HG02610 (cell line): ENCODE measurements at regions not wholly inside any gene's neighbourhood (a gene's known extent, or its start where the extent isn't known, plus 50 kb on each side); places are given as distances from the start of the nearest gene placed in this dataset.

Experiments
- ATAC-seq: cut with Tn5 transposase; IDR thresholded peaks from one replicate; pipeline ENCODE4 v1.9.1; 2021; ENCODE audit warnings: mild to moderate bottlenecking, moderate library complexity; ENCODE audit not compliant: unreplicated experiment

DNA sequence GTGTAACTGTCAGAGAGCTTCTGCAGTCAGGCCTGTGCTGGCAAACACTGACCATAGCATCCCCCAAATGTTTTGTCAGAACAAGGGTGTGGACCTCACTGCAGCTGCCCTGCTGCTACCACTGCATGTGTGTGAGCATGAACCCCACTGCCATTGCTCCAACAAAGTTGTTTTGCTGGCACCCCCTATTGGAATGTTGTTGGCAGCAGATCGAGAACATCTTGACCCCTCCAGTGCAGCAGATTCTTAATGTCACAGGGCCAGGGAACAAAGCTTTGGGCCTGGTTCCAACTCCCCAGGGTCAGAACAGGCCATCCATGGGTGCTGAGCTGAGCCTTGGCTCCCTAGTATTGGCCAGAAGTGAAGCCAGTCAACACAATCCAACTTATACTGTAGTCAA lies 1537.4 kb downstream of the NCAM2 start:
- no peak for ATAC-seq

DNA sequence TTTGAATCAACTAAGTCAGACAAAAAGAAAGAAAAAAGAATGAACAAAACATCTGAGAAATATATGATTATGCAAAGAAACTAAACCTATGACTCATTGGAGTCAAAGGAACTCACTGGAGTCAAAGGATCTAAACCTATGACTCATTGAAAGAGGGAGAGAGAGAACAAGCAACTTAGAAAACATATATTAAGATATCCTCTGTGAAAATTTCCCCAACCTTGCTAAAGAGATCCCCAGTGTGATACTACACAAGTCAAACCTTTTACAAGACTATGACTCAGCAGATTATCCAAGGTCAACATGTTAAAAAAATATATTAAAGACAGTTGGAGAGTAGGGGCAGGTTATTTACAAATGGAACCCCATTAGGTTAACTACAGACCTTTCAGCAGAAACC lies 1538.3 kb downstream of the NCAM2 start:
- ATAC-seq = no peak

- no peak for ATAC-seq
Observed at GRCh38 chr21:22544747-22545146, 1546.5 kb downstream of the NCAM2 start.

GRCh38 chr21:22552390-22552789 lies 1554.2 kb downstream of the NCAM2 start:
- ATAC-seq = no peak

GRCh38 chr21:22554690-22555316 lies 1556.6 kb downstream of the NCAM2 start:
- ATAC-seq = no peak

DNA sequence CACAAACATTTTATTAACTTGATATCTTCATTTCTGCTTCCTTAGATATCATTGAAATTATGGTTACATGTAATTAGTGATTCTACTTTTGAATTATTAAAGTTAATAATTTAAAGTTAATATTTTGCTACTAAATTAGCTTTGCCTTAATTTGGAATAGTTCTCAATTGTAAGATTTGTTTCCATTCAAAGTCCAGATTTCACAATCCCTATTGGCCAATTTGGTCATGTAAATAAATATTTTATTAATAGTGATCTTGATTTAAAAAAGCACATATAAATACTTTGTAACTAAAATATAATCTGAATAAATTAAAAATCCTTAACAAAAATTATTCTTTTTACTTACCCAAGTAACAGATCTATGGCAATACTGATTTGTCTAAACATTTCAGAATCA lies 1558.6 kb downstream of the NCAM2 start:
- ATAC-seq = no peak

DNA sequence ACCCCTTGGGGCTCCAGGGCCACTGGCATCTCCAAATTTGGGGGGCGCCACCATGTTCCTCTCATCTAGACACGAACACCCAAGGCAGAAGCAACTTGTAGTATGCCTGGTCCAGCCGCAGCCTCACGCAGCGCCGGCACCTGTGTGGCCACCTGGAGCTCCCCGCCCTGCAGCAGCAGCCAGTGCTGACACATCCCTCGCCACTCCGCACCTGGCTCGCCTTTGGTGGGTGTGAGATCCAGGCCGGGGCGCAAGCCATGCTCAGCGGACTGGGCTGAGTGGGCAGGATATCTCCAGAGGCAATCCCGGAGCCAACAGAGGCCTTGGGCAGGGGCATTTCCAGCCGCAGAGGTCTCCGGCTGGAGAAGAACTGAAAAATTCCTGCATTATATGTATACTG lies 1563.7 kb downstream of the NCAM2 start:
- no peak for ATAC-seq

- no peak for ATAC-seq
Observed at GRCh38 chr21:22573834-22574233, 1575.6 kb downstream of the NCAM2 start.

DNA sequence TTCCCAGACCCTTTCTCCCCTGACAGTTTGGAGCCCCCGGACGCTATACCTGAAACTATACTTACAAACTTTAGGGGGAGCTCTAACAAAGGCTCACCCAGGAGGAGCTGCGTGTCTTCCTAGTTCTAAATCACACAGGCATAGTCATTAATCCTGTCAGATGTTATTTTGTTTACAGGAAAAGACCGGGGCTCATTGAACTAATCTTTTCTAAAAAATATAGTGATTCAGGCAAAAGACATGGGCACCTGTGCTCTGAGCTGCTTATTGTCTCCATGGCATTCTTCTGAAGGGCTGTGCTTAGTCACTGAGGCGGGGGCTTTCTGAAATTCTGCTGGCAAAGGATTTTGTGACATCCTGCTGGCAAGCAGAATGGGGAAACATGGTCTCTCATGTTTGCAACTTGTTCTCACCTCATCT lies 1577.0 kb downstream of the NCAM2 start:
- no peak for ATAC-seq

- no peak for ATAC-seq
Observed at GRCh38 chr21:22579741-22580140, 1581.5 kb downstream of the NCAM2 start.

DNA sequence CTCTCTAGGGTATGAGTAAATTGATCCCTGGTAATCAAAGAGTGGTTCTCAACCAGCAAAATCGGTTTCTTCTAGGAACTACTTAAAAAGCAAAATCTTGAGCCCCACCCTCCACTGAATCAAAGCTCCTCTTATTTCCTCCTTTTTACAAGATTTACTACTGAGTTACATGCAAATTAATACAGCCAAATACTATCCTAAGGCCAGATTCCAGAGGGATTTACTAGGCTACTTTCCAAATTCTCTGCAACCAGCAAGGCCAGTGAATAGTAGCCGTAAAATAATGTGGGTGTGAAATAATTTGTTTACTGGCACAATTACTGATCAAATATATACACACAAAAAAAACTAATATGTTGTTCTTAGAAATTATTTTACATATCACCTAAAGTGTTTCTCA lies 1583.8 kb downstream of the NCAM2 start:
- no peak for ATAC-seq

- ATAC-seq = no peak
Observed at GRCh38 chr21:22584308-22584707, 1586.1 kb downstream of the NCAM2 start.

GRCh38 chr21:22585558-22585957 lies 1587.3 kb downstream of the NCAM2 start:
- no peak for ATAC-seq

DNA sequence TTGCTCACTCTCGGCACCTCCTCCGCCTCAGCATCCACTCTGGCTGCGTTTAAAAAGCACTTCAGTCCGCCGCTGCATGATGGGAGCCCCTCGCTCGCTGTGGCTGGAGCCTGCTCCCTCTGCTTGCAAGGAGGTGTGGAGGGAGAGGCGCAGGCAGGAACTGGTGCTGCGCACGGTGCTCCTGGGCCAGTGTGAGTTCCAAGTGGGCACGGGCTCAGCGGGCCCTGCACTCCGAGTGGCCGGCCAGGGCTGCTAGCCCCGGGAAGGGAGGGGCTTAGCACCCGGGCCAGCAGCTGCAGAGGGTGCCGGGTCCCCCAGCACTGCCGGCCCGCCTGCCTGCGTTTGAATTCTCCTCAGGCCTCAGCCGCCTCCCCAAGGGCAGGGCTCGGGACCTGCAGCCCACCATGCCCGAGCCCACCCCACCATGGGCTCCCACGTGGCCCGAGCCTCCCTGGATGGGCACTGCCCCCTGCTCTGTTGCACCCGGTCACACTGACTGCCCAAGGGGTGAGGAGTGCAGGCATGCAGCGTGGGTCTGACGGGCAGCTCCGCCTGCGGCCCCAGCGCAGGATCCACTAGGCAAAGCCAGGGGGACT lies 1599.5 kb downstream of the NCAM2 start:
- ATAC-seq = no peak

DNA sequence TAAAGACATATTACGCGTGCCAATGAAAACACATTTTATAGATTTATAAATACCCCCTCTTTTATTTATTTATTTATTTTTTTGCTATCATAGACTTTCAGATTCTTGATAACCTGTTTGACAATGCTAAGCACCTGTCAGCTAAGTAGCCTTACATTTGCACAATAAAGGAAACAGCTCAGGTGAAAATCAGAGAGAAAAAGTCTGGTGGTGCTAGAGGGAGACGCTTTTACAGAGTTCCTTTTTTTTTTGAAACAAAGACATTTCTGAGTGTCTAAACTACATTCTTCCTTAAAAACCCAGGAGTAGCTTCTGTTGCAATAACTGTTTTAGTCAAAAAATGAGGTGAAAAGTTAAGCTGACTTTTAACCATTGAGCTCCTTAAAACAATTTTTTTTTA lies 1611.6 kb downstream of the NCAM2 start:
- ATAC-seq = no peak

DNA sequence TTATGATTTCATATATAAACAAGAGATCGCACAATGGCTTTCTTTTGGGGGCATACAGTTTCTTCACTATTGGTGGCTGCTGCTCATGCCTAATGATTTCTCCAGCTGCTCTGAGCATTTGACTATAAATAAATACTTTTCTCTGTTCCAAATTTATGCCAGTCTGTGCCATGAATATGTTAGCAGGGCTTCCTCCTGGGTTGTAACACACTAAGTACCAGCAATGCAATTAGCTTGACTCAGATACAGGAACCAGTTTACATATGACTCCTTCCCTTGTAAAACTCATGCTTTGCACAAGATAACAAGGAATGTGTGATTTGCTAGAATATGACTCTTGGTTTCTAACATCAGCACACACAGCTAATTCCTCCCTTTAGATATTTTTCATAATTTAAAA lies 1629.7 kb downstream of the NCAM2 start:
- no peak for ATAC-seq

DNA sequence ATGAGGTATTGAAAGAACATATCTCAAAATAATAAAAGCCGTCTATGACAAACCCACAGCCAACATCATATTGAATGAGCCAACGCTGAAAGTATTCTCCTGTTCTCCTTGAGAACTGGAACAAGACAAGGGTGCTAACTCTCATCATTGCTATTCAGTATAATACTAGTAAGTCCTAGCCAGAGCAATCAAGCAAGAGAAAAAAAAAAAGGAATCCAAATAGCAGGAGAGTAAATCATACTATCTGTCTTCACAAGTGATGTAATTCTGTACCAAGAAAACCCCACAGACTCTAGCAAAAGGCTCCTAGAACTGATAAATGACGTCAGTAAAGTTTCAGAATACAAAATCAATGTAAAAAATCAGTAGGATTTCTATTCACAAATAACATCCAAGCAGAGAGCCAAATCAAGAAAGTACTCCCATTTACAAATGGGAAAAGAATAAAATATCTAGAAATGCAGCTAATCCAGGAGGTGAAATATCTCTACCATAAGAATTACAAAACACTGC lies 1632.8 kb downstream of the NCAM2 start:
- no peak for ATAC-seq

GRCh38 chr21:22632176-22632575 lies 1634.0 kb downstream of the NCAM2 start:
- no peak for ATAC-seq

DNA sequence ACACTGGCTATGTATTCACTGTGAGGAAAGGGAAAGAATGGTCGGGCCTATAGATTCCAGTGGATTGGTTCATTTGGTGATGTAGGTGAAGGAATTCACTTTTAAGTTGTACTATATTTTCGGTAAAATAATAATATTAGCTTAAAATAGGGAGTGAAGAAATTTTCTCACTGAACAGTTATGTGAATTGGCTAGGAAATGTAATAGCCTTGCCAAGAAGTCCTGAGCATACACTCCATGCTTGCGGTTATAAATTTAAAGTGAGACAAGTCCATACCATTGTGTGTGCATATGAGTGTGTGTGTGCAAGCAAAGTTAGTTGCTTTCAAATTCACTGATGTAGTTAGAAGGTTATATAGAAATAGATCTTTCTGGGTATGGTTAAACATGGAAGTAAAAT lies 1651.0 kb downstream of the NCAM2 start:
- ATAC-seq = no peak

GRCh38 chr21:22650226-22650625 lies 1652.0 kb downstream of the NCAM2 start:
- no peak for ATAC-seq

- ATAC-seq = no peak
Observed at GRCh38 chr21:22657781-22658180, 1659.6 kb downstream of the NCAM2 start.

- no peak for ATAC-seq
Observed at GRCh38 chr21:22670148-22670547, 1671.9 kb downstream of the NCAM2 start.

GRCh38 chr21:22679207-22679606 lies 1681.0 kb downstream of the NCAM2 start:
- no peak for ATAC-seq
